ENCODE measurements at regions not wholly inside any gene's neighbourhood (a gene's known extent, or its start where the extent isn't known, plus 50 kb on each side); places are given as distances from the start of the nearest gene placed in this dataset.

- TF ChIP-seq PRDM10 (tag by site-specific recombination; IDR thresholded peaks at IDR 0.05) (0 out of 2 replicates have a peak, but pooled peaks have one; percentile 15), HOXD13 (CRISPR knock-in tag; IDR thresholded peaks at IDR 0.05; ENCODE audit: borderline replicate concordance) (no peak)
These were observed 425.5 kb downstream of the BCKDHB start (continued) for GRCh38 chr6:80531681-80532619.

- H3K36me3 ChIP-seq (ENCODE audit: control insufficient read depth in 2 of 2, insufficient read depth in 1 of 2, low read length in 2 of 2), result no peaks in the 10 kb centered on the region
- ChIA-PET POLR2A (no interaction called here), CTCF (no interaction called here)
- peaks cover 7% of the 10 kb centered on the region; the same call in 1 of the 2 replicates for H3K4me1 ChIP-seq (ENCODE audit: control insufficient read depth, insufficient read depth, low read length)
- no peak overlapping the region for H3K27ac ChIP-seq (ENCODE audit: extremely low read depth, low read depth, low read length)
- no peak for TF ChIP-seq HIC1 (tag by site-specific recombination; IDR thresholded peaks at IDR 0.05)
- H3K4me3 ChIP-seq (ENCODE audit: low read depth, low read length), result no peak overlapping the region
- no peaks in the 10 kb centered on the region for H3K9me3 ChIP-seq (ENCODE audit: control insufficient read depth, insufficient read depth, low read depth, low read length)
These were observed 423.6 kb downstream of the BCKDHB start for GRCh38 chr6:80530103-80530502.

- H3K27ac ChIP-seq (ENCODE audit: extremely low read depth, low read depth, low read length), result no peak overlapping the region
These were observed 421.6 kb downstream of the BCKDHB start for GRCh38 chr6:80528115-80528514.

More at GRCh38 chr6:80528115-80528514, 421.6 kb downstream of the BCKDHB start:
- no peak for TF ChIP-seq ZBTB1 (tag by site-specific recombination; IDR thresholded peaks at IDR 0.05)
- no peak for TF ChIP-seq ZNF785 (tag by site-specific recombination; IDR thresholded peaks at IDR 0.05)
- TF ChIP-seq ZNF366 (tag by site-specific recombination; conservative IDR thresholded peaks at IDR 0.05), result no peak
- no peak for TF ChIP-seq ZNF37A (tag by site-specific recombination; IDR thresholded peaks at IDR 0.05)
- no peak for TF ChIP-seq ZEB2 (tag by site-specific recombination; IDR thresholded peaks at IDR 0.05)
- no peak for TF ChIP-seq ZNF623 (tag by site-specific recombination; IDR thresholded peaks at IDR 0.05)
- TF ChIP-seq KLF8 (tag by site-specific recombination; IDR thresholded peaks at IDR 0.05), result no peak
- no peak for TF ChIP-seq ZNF488 (tag by site-specific recombination; IDR thresholded peaks at IDR 0.05)
- TF ChIP-seq ZNF157 (tag by site-specific recombination; IDR thresholded peaks at IDR 0.05), result no peak
- TF ChIP-seq ZSCAN18 (tag by site-specific recombination; IDR thresholded peaks at IDR 0.05), result no peak
- no peak for TF ChIP-seq ZNF362 (tag by site-specific recombination; IDR thresholded peaks at IDR 0.05)
- no peak for TF ChIP-seq OVOL3 (tag by site-specific recombination; IDR thresholded peaks at IDR 0.05)
- no peak for TF ChIP-seq ZNF610 (tag by site-specific recombination; IDR thresholded peaks at IDR 0.05; ENCODE audit: borderline replicate concordance)
- no peak for TF ChIP-seq ZNF175 (tag by site-specific recombination; IDR thresholded peaks at IDR 0.05)
- Histone ChIP-seq H3K4me3 (ENCODE audit: low read depth, low read length) (no peak overlapping the region), H3K9me3 (ENCODE audit: control insufficient read depth, insufficient read depth, low read depth, low read length) (no peaks in the 10 kb centered on the region), H3K36me3 (ENCODE audit: control insufficient read depth in 2 of 2, insufficient read depth in 1 of 2, low read length in 2 of 2) (no peaks in the 10 kb centered on the region), H3K4me1 (ENCODE audit: control insufficient read depth, insufficient read depth, low read length) (peaks cover 7% of the 10 kb centered on the region; the same call in 1 of the 2 replicates)
- POLR2A ChIA-PET, result no interaction called here
- CTCF ChIA-PET, result no interaction called here
